ENCODE measurements at regions not wholly inside any gene's neighbourhood (a gene's known extent, or its start where the extent isn't known, plus 50 kb on each side); places are given as distances from the start of the nearest gene placed in this dataset.

DNA sequence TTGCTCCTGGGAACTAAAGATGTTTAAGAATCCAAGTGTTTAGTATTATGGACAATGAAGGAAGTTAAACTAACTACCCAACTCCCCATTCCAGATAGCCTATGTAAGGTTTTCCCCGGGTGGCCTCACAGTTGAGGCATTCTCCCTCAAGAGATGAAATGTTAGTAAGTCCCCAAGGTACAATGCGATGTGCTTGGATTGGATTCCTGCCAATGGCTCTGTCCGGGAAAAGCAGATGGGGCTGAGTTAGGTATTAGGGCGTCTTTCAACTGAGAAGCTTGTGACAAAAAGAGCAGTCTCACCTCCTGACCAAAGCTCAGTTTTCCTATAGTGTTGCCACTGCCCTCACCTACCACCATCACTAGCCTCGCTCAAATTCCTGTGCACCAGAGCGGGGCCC lies 64.8 kb upstream of the E2F7 start:
- H3K4me3 ChIP-seq (ENCODE audit: control extremely low read depth in 1 of 5, extremely low read depth in 1 of 5, insufficient read depth in 1 of 5, low read depth in 2 of 5, low read length in 4 of 5), result no peak overlapping the region
- WGBS (ENCODE audit: insufficient coverage), result 100% methylated on average over 3 of the region's 6 CpGs
- Mint-ChIP-seq H3K27me3 (peaks cover 2% of the 10 kb centered on the region), H3K4me3 (no peak overlapping the region), H3K9me3 (ENCODE audit: insufficient read depth) (no peaks in the 10 kb centered on the region), H3K4me1 (no peaks in the 10 kb centered on the region), H3K27ac (no peak overlapping the region)
- H3K27ac ChIP-seq (ENCODE audit: low read length in 2 of 2), result no peak overlapping the region
- H3K4me1 ChIP-seq (ENCODE audit: control insufficient read depth in 2 of 2, insufficient read depth in 2 of 2, low read length in 2 of 2), result no peaks in the 10 kb centered on the region
- H3K4me2 ChIP-seq (replicated peaks; ENCODE audit: low read depth, low read length, poor library complexity, severe bottlenecking), result no peak overlapping the region
- H3K9ac ChIP-seq (ENCODE audit: low read length), result no peak overlapping the region
- intact Hi-C loops (cut with micrococcal nuclease), result no loop called here
- H3K36me3 ChIP-seq (replicated peaks in 1 of 2; ENCODE audit: control extremely low read depth in 1 of 2, control insufficient read depth in 1 of 2, extremely low read depth in 1 of 2, insufficient read depth in 2 of 2, low read length in 1 of 2), result no peaks in the 10 kb centered on the region
- DNase-seq, result no peak
- ATAC-seq (ENCODE audit: low read depth), result no peak
- TF ChIP-seq, protein P1, sequence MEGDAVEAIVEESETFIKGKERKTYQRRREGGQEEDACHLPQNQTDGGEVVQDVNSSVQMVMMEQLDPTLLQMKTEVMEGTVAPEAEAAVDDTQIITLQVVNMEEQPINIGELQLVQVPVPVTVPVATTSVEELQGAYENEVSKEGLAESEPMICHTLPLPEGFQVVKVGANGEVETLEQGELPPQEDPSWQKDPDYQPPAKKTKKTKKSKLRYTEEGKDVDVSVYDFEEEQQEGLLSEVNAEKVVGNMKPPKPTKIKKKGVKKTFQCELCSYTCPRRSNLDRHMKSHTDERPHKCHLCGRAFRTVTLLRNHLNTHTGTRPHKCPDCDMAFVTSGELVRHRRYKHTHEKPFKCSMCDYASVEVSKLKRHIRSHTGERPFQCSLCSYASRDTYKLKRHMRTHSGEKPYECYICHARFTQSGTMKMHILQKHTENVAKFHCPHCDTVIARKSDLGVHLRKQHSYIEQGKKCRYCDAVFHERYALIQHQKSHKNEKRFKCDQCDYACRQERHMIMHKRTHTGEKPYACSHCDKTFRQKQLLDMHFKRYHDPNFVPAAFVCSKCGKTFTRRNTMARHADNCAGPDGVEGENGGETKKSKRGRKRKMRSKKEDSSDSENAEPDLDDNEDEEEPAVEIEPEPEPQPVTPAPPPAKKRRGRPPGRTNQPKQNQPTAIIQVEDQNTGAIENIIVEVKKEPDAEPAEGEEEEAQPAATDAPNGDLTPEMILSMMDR (IDR thresholded peaks at IDR 0.05), result no peak
- no peak for TF ChIP-seq EZH2 (IDR thresholded peaks at IDR 0.05; ENCODE audit: borderline replicate concordance, insufficient read depth, low read depth, low read length, poor library complexity, severe bottlenecking)
- CTCF ChIA-PET, result no interaction called here
- H3K27me3 ChIP-seq (replicated peaks in 1 of 4; ENCODE audit: control extremely low read depth in 1 of 4, control insufficient read depth in 3 of 4, insufficient read depth in 4 of 4, low read length in 3 of 4), result no peaks in the 10 kb centered on the region
- POLR2A ChIA-PET, result no interaction called here
- H3K9me3 ChIP-seq (ENCODE audit: control extremely low read depth in 1 of 3, control insufficient read depth in 2 of 3, insufficient read depth in 1 of 3, low read length in 2 of 3), result no peaks in the 10 kb centered on the region
- no peaks in the 10 kb centered on the region for H4K20me1 ChIP-seq (ENCODE audit: control insufficient read depth, insufficient read depth, low read length, poor library complexity, severe bottlenecking)
- H3K79me2 ChIP-seq (ENCODE audit: control insufficient read depth, insufficient read depth, low read length), result no peaks in the 10 kb centered on the region
- no peak overlapping the region for H2AFZ ChIP-seq (ENCODE audit: insufficient read depth, low read depth, low read length, poor library complexity, severe bottlenecking)

DNA sequence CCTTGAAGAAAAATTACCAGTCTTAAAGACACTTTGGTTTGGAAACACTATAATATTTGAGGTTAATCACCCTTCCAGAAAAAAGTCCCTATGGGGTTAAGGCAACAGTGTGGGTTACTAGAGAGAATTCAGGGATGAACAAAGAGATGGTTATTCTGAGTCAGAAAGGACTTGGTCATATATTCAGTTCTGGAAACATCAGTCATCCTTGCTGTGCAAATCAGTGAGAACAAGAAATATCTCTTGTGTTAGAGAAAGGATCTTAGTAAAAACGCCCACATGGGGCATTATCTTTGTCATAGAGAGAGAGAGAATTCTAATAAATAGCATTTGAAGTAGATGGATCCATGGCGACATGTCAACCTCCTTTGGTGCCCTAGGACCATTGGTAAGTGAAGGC lies 59.4 kb upstream of the E2F7 start:
- H3K36me3 ChIP-seq (replicated peaks in 1 of 2; ENCODE audit: control extremely low read depth in 1 of 2, control insufficient read depth in 1 of 2, extremely low read depth in 1 of 2, insufficient read depth in 2 of 2, low read length in 1 of 2), result no peaks in the 10 kb centered on the region
- intact Hi-C loops (cut with micrococcal nuclease), result no loop called here
- no peaks in the 10 kb centered on the region for H4K20me1 ChIP-seq (ENCODE audit: control insufficient read depth, insufficient read depth, low read length, poor library complexity, severe bottlenecking)
- DNase-seq, result no peak
- H3K9ac ChIP-seq (ENCODE audit: low read length), result no peak overlapping the region
- Mint-ChIP-seq H3K4me1 (no peaks in the 10 kb centered on the region), H3K27me3 (peaks cover 10% of the 10 kb centered on the region), H3K9me3 (ENCODE audit: insufficient read depth) (no peaks in the 10 kb centered on the region), H3K4me3 (no peak overlapping the region), H3K27ac (no peak overlapping the region)
- H3K79me2 ChIP-seq (ENCODE audit: control insufficient read depth, insufficient read depth, low read length), result no peaks in the 10 kb centered on the region
- ChIA-PET CTCF (no interaction called here), POLR2A (no interaction called here)
- no peak overlapping the region for H3K4me2 ChIP-seq (replicated peaks; ENCODE audit: low read depth, low read length, poor library complexity, severe bottlenecking)
- ATAC-seq (ENCODE audit: low read depth), result no peak
- no peaks in the 10 kb centered on the region for H3K4me1 ChIP-seq (ENCODE audit: control insufficient read depth in 2 of 2, insufficient read depth in 2 of 2, low read length in 2 of 2)
- no peaks in the 10 kb centered on the region for H3K27me3 ChIP-seq (replicated peaks in 1 of 4; ENCODE audit: control extremely low read depth in 1 of 4, control insufficient read depth in 3 of 4, insufficient read depth in 4 of 4, low read length in 3 of 4)
- WGBS (ENCODE audit: insufficient coverage), result 80% methylated on average over 1 of the region's 2 CpGs
- no peak overlapping the region for H3K27ac ChIP-seq (ENCODE audit: low read length in 2 of 2)
- no peaks in the 10 kb centered on the region for H3K9me3 ChIP-seq (ENCODE audit: control extremely low read depth in 1 of 3, control insufficient read depth in 2 of 3, insufficient read depth in 1 of 3, low read length in 2 of 3)
- TF ChIP-seq EZH2 (IDR thresholded peaks at IDR 0.05; ENCODE audit: borderline replicate concordance, insufficient read depth, low read depth, low read length, poor library complexity, severe bottlenecking), result no peak
- TF ChIP-seq, protein P1 (IDR thresholded peaks at IDR 0.05), result no peak
- no peak overlapping the region for H2AFZ ChIP-seq (ENCODE audit: insufficient read depth, low read depth, low read length, poor library complexity, severe bottlenecking)
- no peak overlapping the region for H3K4me3 ChIP-seq (ENCODE audit: control extremely low read depth in 1 of 5, extremely low read depth in 1 of 5, insufficient read depth in 1 of 5, low read depth in 2 of 5, low read length in 4 of 5)
